GM12878 (cell line): ENCODE measurements at regions not wholly inside any gene's neighbourhood (a gene's known extent, or its start where the extent isn't known, plus 50 kb on each side); places are given as distances from the start of the nearest gene placed in this dataset.

Source experiments
- ATAC-seq: fragments of 200-7000 bp; cut with Tn5 transposase; 3 replicates; pipeline ENCODE4 v1.9.1; 2020; ENCODE audit warnings: mild to moderate bottlenecking, moderate library complexity
- BruUV-seq: library from RNA; stranded (reverse); fragments of 400-500 nt; replicated peaks from 2 replicates; lab custom pipeline; 2021; lab: Mats Ljungman, UMichigan
- CTCF ChIA-PET: fragments of 300-600 bp; sonication (Branson Sonifier 250); formaldehyde crosslinking; extraction: SDS; loops from one replicate; lab custom pipeline; 2021; ENCODE audit warnings: inconsistent platforms; lab: Yijun Ruan, JAX
- POLR2A ChIA-PET: fragments of 350-600 bp; formaldehyde crosslinking; extraction: SDS; loops from one replicate; lab custom pipeline; 2021; ENCODE audit warnings: inconsistent platforms; lab: Charles Lee
- RAD21 ChIA-PET: fragments of 300-600 bp; sonication (Branson Sonifier 250); formaldehyde crosslinking; loops from one replicate; lab custom pipeline; 2023; ENCODE audit warnings: antibody characterized with exemption; ENCODE audit not compliant: unreplicated experiment; lab: Charles Lee
- SMC1A ChIA-PET: fragments of 300-600 bp; sonication (Branson Sonifier 250); formaldehyde crosslinking; loops from one replicate; lab custom pipeline; 2023; ENCODE audit not compliant: unreplicated experiment, uncharacterized antibody; lab: Charles Lee
- DNase-seq: peaks from one replicate; pipeline ENCODE4 v3.0.0-alpha.2; 2011; ENCODE audit warnings: low read depth, low spot score
- FAIRE-seq: peaks from 3 replicates; lab custom pipeline; 2011; peaks lifted over from hg19 to GRCh38; lab: Jason Lieb, UNC
- H2AFZ ChIP-seq: 2 replicates; pipeline ENCODE4 v1.6.0; 2011; ENCODE audit warnings: low read depth, low read length, control low read depth; ENCODE audit not compliant: control insufficient read depth
- H3K27ac ChIP-seq: 2 replicates; pipeline ENCODE4 v1.5.1; 2011; ENCODE audit warnings: control low read depth; ENCODE audit not compliant: control insufficient read depth, insufficient read depth
- H3K27me3 ChIP-seq, 2 experiments: replicated peaks in 1 of 2; 2 replicates each; pipeline versions ENCODE4 v1.6.0 to v1.6.1; 2011; ENCODE audit warnings: low read length in 1 of 2; ENCODE audit not compliant: control insufficient read depth in 2 of 2, insufficient read depth in 2 of 2
- H3K36me3 ChIP-seq, 2 experiments: 2 replicates each; pipeline ENCODE4 v1.5.1; 2011; ENCODE audit warnings: low read length in 1 of 2; ENCODE audit not compliant: control insufficient read depth in 2 of 2, insufficient read depth in 2 of 2
- H3K4me1 ChIP-seq: 2 replicates; pipeline ENCODE4 v1.6.1; 2011; ENCODE audit warnings: mild to moderate bottlenecking, low read length, moderate library complexity, mixed read lengths; ENCODE audit not compliant: control insufficient read depth, insufficient read depth
- H3K4me2 ChIP-seq: 2 replicates; pipeline ENCODE4 v1.6.0; 2011; ENCODE audit warnings: control low read depth; ENCODE audit not compliant: control insufficient read depth, insufficient read depth
- H3K4me3 ChIP-seq: fragments of 200-600 bp; sonication (generic); 2 replicates; pipeline ENCODE4 v1.5.1; 2016
- H3K79me2 ChIP-seq: 2 replicates; pipeline ENCODE4 v1.6.0; 2011; ENCODE audit warnings: low read length; ENCODE audit not compliant: control insufficient read depth, insufficient read depth
- H3K9ac ChIP-seq: 2 replicates; pipeline ENCODE4 v1.8.0; 2011; ENCODE audit warnings: low read length, control low read depth, mixed read lengths; ENCODE audit not compliant: control insufficient read depth, insufficient read depth
- H3K9me3 ChIP-seq: replicated peaks from 3 replicates; pipeline ENCODE4 v1.5.1; 2011; ENCODE audit warnings: mild to moderate bottlenecking, low read length; ENCODE audit not compliant: control insufficient read depth, insufficient read depth
- H4K20me1 ChIP-seq: 2 replicates; pipeline ENCODE4 v1.6.0; 2011; ENCODE audit not compliant: control insufficient read depth, insufficient read depth
- ATF7 ChIP-seq: fragments of 450-650 bp; IDR thresholded peaks from 2 replicates; pipeline ENCODE4 v1.6.1; 2016; ENCODE audit warnings: low read depth, mild to moderate bottlenecking
- BMI1 ChIP-seq: fragments of 450-650 bp; IDR thresholded peaks from 2 replicates; pipeline ENCODE4 v1.6.1; 2016; ENCODE audit warnings: mild to moderate bottlenecking, moderate library complexity, borderline replicate concordance
- EP300 ChIP-seq, 2 experiments: fragments of 150-350 bp in 1 of 2; IDR thresholded peaks; 2 replicates each; pipeline ENCODE4 v1.6.1; 2011 to 2012; ENCODE audit warnings: low read depth in 2 of 2, low read length in 2 of 2, borderline replicate concordance in 1 of 2, improper control_type of control experiment in 1 of 2, inconsistent platforms in 1 of 2; ENCODE audit not compliant: control insufficient read depth in 1 of 2
- EZH2 ChIP-seq: IDR thresholded peaks from 2 replicates; pipeline ENCODE4 v1.6.1; 2012; ENCODE audit warnings: low read depth, mild to moderate bottlenecking, control low read depth, inconsistent platforms, low read length, borderline replicate concordance; ENCODE audit not compliant: control insufficient read depth
- HCFC1 ChIP-seq: fragments of 150-350 bp; IDR thresholded peaks from 2 replicates; pipeline ENCODE4 v1.6.1; 2014; ENCODE audit warnings: low read length
- RELA ChIP-seq: fragments of 450-650 bp; IDR thresholded peaks from 2 replicates; pipeline ENCODE4 v1.8.0; 2014; ENCODE audit warnings: borderline replicate concordance; ENCODE audit not compliant: partially characterized antibody
- SMAD1 ChIP-seq: fragments of 450-650 bp; IDR thresholded peaks from 2 replicates; pipeline ENCODE4 v1.6.1; 2018; ENCODE audit warnings: mild to moderate bottlenecking, low read depth; ENCODE audit not compliant: partially characterized antibody
- SREBF1 ChIP-seq: IDR thresholded peaks from 2 replicates; pipeline ENCODE4 v1.6.1; 2012; ENCODE audit warnings: mild to moderate bottlenecking, low read length
- SREBF2 ChIP-seq: IDR thresholded peaks from 2 replicates; pipeline ENCODE4 v1.6.1; 2012; ENCODE audit warnings: mild to moderate bottlenecking, low read length
- STAT1 ChIP-seq: fragments of 450-650 bp; conservative IDR thresholded peaks from 2 replicates; pipeline ENCODE4 v1.6.1; 2014; ENCODE audit warnings: antibody characterized with exemption, mild to moderate bottlenecking
- ZNF24 ChIP-seq: fragments of 450-650 bp; IDR thresholded peaks from 2 replicates; pipeline ENCODE4 v1.6.1; 2017; ENCODE audit warnings: antibody characterized with exemption, mild to moderate bottlenecking
- ZSCAN29 ChIP-seq: fragments of 450-650 bp; IDR thresholded peaks from 2 replicates; pipeline ENCODE4 v1.6.1; 2017; ENCODE audit warnings: mild to moderate bottlenecking, moderate library complexity
- WGBS: methylation state at CpG from one replicate; pipeline ENCODE4 v1.1.6; 2016; ENCODE audit warnings: low lambda C conversion rate; ENCODE audit not compliant: insufficient replicate concordance, insufficient coverage; ENCODE audit errors: missing lambda C conversion rate; 5-methylcytosine and 5-hydroxymethylcytosine counted together
- in situ Hi-C: fragments of 300-500 bp; cut with MboI; formaldehyde crosslinking; loops from 9 replicates; pipeline ENCODE4 v1.14.3; 2018; ENCODE audit warnings: mixed read lengths
- intact Hi-C: fragments of 100-400 bp; cut with micrococcal nuclease; formaldehyde crosslinking; loops from one replicate; pipeline ENCODE4 v1.14.2; 2022; ENCODE audit not compliant: unreplicated experiment
- TF ChIP-seq, protein P1 (sequence below): fragments of 150-350 bp; IDR thresholded peaks from 2 replicates; pipeline ENCODE4 v1.6.1; 2014; ENCODE audit warnings: mild to moderate bottlenecking, low read depth, low read length
- TF ChIP-seq, protein P2 (sequence below): IDR thresholded peaks from 2 replicates; pipeline ENCODE4 v1.6.1; 2012; ENCODE audit warnings: low read depth, low read length, improper control_type of control experiment

- TF ChIP-seq, protein P1, sequence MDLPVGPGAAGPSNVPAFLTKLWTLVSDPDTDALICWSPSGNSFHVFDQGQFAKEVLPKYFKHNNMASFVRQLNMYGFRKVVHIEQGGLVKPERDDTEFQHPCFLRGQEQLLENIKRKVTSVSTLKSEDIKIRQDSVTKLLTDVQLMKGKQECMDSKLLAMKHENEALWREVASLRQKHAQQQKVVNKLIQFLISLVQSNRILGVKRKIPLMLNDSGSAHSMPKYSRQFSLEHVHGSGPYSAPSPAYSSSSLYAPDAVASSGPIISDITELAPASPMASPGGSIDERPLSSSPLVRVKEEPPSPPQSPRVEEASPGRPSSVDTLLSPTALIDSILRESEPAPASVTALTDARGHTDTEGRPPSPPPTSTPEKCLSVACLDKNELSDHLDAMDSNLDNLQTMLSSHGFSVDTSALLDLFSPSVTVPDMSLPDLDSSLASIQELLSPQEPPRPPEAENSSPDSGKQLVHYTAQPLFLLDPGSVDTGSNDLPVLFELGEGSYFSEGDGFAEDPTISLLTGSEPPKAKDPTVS: no peak
- no peak for TF ChIP-seq STAT1
Observed at GRCh38 chr13:56659041-56659471, 481.7 kb upstream of the PRR20A start (continued).

DNA sequence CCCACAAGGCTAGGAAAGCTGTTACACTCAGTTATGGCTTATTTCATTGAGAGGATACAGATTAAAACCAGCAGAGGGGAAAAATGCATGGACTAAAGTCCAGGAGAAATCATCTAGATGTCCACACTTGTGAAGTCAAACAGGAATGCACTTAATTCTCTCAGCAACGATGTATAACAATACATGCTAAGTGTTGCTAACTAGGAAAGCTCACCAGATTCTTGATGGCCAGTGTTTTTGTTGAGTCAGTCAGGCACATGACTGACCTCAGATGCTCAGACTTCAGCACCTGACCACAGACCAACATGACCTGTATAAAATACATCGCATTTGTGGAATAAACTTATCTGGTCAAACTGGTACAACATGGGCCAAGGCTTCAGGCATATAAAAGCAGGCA is 470.2 kb upstream of the PRR20A start:
- Histone ChIP-seq H3K9ac (no peak overlapping the region), H3K4me3 (no peak overlapping the region)
- intact Hi-C loops: no loop called here
- no peak for TF ChIP-seq EZH2
- TF ChIP-seq HCFC1: no peak
- no peak for TF ChIP-seq ATF7
- no peak for TF ChIP-seq BMI1
- TF ChIP-seq, protein P2, sequence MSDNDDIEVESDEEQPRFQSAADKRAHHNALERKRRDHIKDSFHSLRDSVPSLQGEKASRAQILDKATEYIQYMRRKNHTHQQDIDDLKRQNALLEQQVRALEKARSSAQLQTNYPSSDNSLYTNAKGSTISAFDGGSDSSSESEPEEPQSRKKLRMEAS: no peak
- TF ChIP-seq EP300 (IDR thresholded peaks at IDR 0.05; ENCODE audit: borderline replicate concordance in 1 of 2, control insufficient read depth in 1 of 2, low read depth in 2 of 2, low read length in 2 of 2): no peak
- TF ChIP-seq SMAD1: no peak
- no peak for TF ChIP-seq SREBF2
- TF ChIP-seq ZNF24: no peak
- no peak for TF ChIP-seq SREBF1
- no peak for TF ChIP-seq ZSCAN29
- TF ChIP-seq RELA: no peak
- TF ChIP-seq, all 136 proteins: peak for 0
- ChIA-PET RAD21 (no interaction called here), POLR2A (no interaction called here), CTCF (no interaction called here), SMC1A (no interaction called here)
- no peaks in the 10 kb centered on the region for H3K36me3 ChIP-seq
- WGBS: 14% methylated on average over 2 of the region's 2 CpGs
- in situ Hi-C loops: no loop called here
- H3K27ac ChIP-seq: no peak overlapping the region
- no peaks in the 10 kb centered on the region for H3K27me3 ChIP-seq
- H4K20me1 ChIP-seq: no peaks in the 10 kb centered on the region
- DNase-seq: no peak
- no peak overlapping the region for H2AFZ ChIP-seq
- no peaks in the 10 kb centered on the region for H3K4me1 ChIP-seq
- no peaks in the 10 kb centered on the region for H3K9me3 ChIP-seq
- BruUV-seq: no TSS peak
- no peak for ATAC-seq
- no peak overlapping the region for H3K4me2 ChIP-seq
- no peak for FAIRE-seq
- H3K79me2 ChIP-seq: no peaks in the 10 kb centered on the region
